ENCODE measurements at regions not wholly inside any gene's neighbourhood (a gene's known extent, or its start where the extent isn't known, plus 50 kb on each side); places are given as distances from the start of the nearest gene placed in this dataset.

DNA sequence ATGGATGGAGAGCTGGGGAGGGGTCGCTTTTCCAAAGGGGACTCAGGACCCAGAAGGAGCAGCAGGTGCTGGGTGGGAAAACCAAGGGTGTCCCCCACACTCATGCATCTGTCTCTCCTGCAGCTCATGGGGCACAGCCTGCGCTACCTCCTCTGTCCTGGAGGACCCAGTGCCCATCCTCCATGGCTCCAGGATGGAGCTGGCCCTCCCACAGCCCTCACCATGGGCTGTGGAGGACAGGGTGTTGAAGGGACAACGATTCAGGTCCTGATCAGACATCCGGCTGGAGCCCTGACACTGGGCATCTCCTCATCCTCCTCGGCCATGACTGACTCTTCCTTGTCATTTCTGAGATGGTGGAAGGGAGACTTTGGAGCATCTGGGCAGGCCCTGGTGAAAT is 97.9 kb upstream of the SULF2 start:
- TF ChIP-seq POLR2A (IDR thresholded peaks at IDR 0.05; ENCODE audit: low read depth, low read length) (no peak), TAF1 (IDR thresholded peaks at IDR 0.05; ENCODE audit: low read depth, low read length) (no peak), POLR2AphosphoS5 (IDR thresholded peaks at IDR 0.05; ENCODE audit: low read depth, low read length) (no peak), SPI1 (IDR thresholded peaks at IDR 0.05; ENCODE audit: low read depth, low read length) (no peak)
